HuH-7 (cell line): ENCODE measurements at regions not wholly inside any gene's neighbourhood (a gene's known extent, or its start where the extent isn't known, plus 50 kb on each side); places are given as distances from the start of the nearest gene placed in this dataset.
"Not testable (repeated sequence)": the region's sequence is repeated elsewhere in the genome, so short reads cannot be mapped to it uniquely, and the experiment has no call there.

Experiments used
- DNase-seq: peaks from one replicate; pipeline ENCODE4 v3.0.0; 2011; ENCODE audit warnings: low spot score

- no peak for DNase-seq
Measured at GRCh38 chr4:187128222-187128621, 404.6 kb upstream of the FAT1 start.

GRCh38 chr4:187128976-187129375 lies 405.3 kb upstream of the FAT1 start:
- DNase-seq = no peak

- DNase-seq = not testable (repeated sequence)
Measured at GRCh38 chr4:187131826-187132225, 408.2 kb upstream of the FAT1 start.

- DNase-seq = no peak
Measured at GRCh38 chr4:187135878-187136277, 412.2 kb upstream of the FAT1 start.

- no peak for DNase-seq
Measured at GRCh38 chr4:187139141-187139540, 415.5 kb upstream of the FAT1 start.

GRCh38 chr4:187141101-187141500 lies 417.4 kb upstream of the FAT1 start:
- DNase-seq = no peak

- DNase-seq = no peak
Measured at GRCh38 chr4:187149229-187149945, 425.7 kb upstream of the FAT1 start.

- no peak for DNase-seq
Measured at GRCh38 chr4:187157380-187157958, 433.8 kb upstream of the FAT1 start.

GRCh38 chr4:187158003-187158402 lies 434.3 kb upstream of the FAT1 start:
- no peak for DNase-seq

- DNase-seq = no peak
Measured at GRCh38 chr4:187160486-187160885, 436.8 kb upstream of the FAT1 start.

GRCh38 chr4:187166886-187167512 lies 443.3 kb upstream of the FAT1 start:
- no peak for DNase-seq

- no peak for DNase-seq
Measured at GRCh38 chr4:187171706-187172339, 448.2 kb upstream of the FAT1 start.

GRCh38 chr4:187172340-187172761 lies 448.7 kb upstream of the FAT1 start:
- DNase-seq = no peak

GRCh38 chr4:187174749-187175148 lies 451.1 kb upstream of the FAT1 start:
- no peak for DNase-seq

- no peak for DNase-seq
Measured at GRCh38 chr4:187175197-187175596, 451.5 kb upstream of the FAT1 start.

GRCh38 chr4:187176261-187176910 lies 452.7 kb upstream of the FAT1 start:
- no peak for DNase-seq

- DNase-seq = no peak
Measured at GRCh38 chr4:187178084-187178483, 454.4 kb upstream of the FAT1 start.

GRCh38 chr4:187178587-187178986 lies 454.9 kb upstream of the FAT1 start:
- DNase-seq = no peak

GRCh38 chr4:187179086-187180058 lies 455.7 kb upstream of the FAT1 start:
- DNase-seq = no peak

- no peak for DNase-seq
Measured at GRCh38 chr4:187181054-187181453, 457.4 kb upstream of the FAT1 start.

GRCh38 chr4:187183346-187183745 lies 459.7 kb upstream of the FAT1 start:
- no peak for DNase-seq
